Kidney (tissue), 13 donors: ENCODE measurements at regions not wholly inside any gene's neighbourhood (a gene's known extent, or its start where the extent isn't known, plus 50 kb on each side); places are given as distances from the start of the nearest gene placed in this dataset.

Experiments used
- DNase-seq, 5 donors: peaks; one replicate each; pipeline ENCODE4 v3.0.0-alpha.2; 2013 to 2020
- FAIRE-seq: peaks from 2 replicates; lab custom pipeline; 2012; peaks lifted over from hg19 to GRCh38; lab: Jason Lieb, UNC
- H3K27ac ChIP-seq, 2 donors: one replicate each; pipeline ENCODE4 v1.7.0; 2013; ENCODE audit warnings: low read depth in 2 of 2, low read length in 2 of 2, inconsistent platforms in 1 of 2
- H3K27me3 ChIP-seq: one replicate; pipeline ENCODE4 v1.7.1; 2013; ENCODE audit warnings: low read length, inconsistent platforms; ENCODE audit not compliant: control insufficient read depth, insufficient read depth
- H3K36me3 ChIP-seq, 3 donors: one replicate each; pipeline versions ENCODE4 v1.7.0 to v1.7.1; 2013; ENCODE audit warnings: low read length in 3 of 3, control low read depth in 1 of 3, inconsistent platforms in 1 of 3; ENCODE audit not compliant: insufficient read depth in 3 of 3, control insufficient read depth in 2 of 3
- H3K4me1 ChIP-seq, 3 donors: one replicate each; pipeline versions ENCODE4 v1.7.0 to v1.7.1; 2013; ENCODE audit warnings: low read length in 3 of 3, inconsistent platforms in 1 of 3, low read depth in 1 of 3; ENCODE audit not compliant: control insufficient read depth in 2 of 3, insufficient read depth in 2 of 3
- H3K4me3 ChIP-seq, 3 donors: one replicate each; pipeline versions ENCODE4 v1.7.0 to v1.8.1; 2013; ENCODE audit warnings: low read length in 3 of 3, control low read depth in 1 of 3, inconsistent platforms in 1 of 3
- H3K9ac ChIP-seq, 3 donors: one replicate each; pipeline versions ENCODE4 v1.7.0 to v1.7.1; 2013; ENCODE audit warnings: low read length in 3 of 3, control low read depth in 1 of 3, inconsistent platforms in 1 of 3
- H3K9me3 ChIP-seq, 3 donors: one replicate each; pipeline versions ENCODE4 v1.7.0 to v1.7.1; 2013; ENCODE audit warnings: low read length in 3 of 3, control low read depth in 1 of 3, inconsistent platforms in 1 of 3; ENCODE audit not compliant: control insufficient read depth in 2 of 3, insufficient read depth in 1 of 3
- intact Hi-C: fragments of 100-400 bp; cut with DNase I; formaldehyde crosslinking; loops from one replicate; pipeline ENCODE4 v1.11.1; 2022
- TF ChIP-seq, protein P1 (sequence below): IDR thresholded peaks from 3 replicates; pipeline ENCODE4 v1.5.1; 2012; ENCODE audit warnings: mild to moderate bottlenecking, moderate library complexity, borderline replicate concordance; ENCODE audit not compliant: insufficient read depth; ENCODE audit errors: extremely low read depth
- donor health status: control.
- donor health status: control.
- donor health status: control.
- donor health status: control.
- donor health status: control.
- donor health status: DM: yes; HTN: yes; CAD: no.
- donor health status: Normal renal cell carcinoma (clear cell type).

DNA sequence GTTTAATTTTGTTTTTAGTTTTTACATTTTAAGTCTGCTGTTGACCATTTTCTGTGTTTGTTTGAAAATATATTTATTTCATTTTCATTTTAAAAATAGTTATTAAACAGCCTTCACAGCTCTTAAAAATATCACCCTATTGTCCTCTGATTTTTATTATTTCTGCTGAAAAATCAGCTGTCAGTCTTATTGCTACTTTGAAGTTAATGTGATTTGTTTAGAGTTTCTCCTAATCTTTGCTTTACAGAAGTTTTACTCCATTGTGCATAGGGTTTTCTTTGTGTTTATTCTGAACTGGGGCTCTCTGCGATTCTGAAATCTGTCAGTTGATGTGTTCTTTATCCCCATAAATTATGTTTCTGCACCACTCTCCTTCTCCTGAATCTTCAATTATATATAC is 486.3 kb downstream of the SOX5 start:
- no peak for DNase-seq
- Histone ChIP-seq H3K9me3 (peaks cover 0 to 9% (median 0%) of the 10 kb centered on the region in 3 donors), H3K36me3 (no peaks in the 10 kb centered on the region), H3K27me3 (no peaks in the 10 kb centered on the region), H3K4me1 (no peaks in the 10 kb centered on the region), H3K4me3 (no peak overlapping the region), H3K27ac (no peak overlapping the region), H3K9ac (no peak overlapping the region)
- no peak for FAIRE-seq
- intact Hi-C loops = no loop called here
- TF ChIP-seq, protein P1, sequence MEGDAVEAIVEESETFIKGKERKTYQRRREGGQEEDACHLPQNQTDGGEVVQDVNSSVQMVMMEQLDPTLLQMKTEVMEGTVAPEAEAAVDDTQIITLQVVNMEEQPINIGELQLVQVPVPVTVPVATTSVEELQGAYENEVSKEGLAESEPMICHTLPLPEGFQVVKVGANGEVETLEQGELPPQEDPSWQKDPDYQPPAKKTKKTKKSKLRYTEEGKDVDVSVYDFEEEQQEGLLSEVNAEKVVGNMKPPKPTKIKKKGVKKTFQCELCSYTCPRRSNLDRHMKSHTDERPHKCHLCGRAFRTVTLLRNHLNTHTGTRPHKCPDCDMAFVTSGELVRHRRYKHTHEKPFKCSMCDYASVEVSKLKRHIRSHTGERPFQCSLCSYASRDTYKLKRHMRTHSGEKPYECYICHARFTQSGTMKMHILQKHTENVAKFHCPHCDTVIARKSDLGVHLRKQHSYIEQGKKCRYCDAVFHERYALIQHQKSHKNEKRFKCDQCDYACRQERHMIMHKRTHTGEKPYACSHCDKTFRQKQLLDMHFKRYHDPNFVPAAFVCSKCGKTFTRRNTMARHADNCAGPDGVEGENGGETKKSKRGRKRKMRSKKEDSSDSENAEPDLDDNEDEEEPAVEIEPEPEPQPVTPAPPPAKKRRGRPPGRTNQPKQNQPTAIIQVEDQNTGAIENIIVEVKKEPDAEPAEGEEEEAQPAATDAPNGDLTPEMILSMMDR = no peak

DNA sequence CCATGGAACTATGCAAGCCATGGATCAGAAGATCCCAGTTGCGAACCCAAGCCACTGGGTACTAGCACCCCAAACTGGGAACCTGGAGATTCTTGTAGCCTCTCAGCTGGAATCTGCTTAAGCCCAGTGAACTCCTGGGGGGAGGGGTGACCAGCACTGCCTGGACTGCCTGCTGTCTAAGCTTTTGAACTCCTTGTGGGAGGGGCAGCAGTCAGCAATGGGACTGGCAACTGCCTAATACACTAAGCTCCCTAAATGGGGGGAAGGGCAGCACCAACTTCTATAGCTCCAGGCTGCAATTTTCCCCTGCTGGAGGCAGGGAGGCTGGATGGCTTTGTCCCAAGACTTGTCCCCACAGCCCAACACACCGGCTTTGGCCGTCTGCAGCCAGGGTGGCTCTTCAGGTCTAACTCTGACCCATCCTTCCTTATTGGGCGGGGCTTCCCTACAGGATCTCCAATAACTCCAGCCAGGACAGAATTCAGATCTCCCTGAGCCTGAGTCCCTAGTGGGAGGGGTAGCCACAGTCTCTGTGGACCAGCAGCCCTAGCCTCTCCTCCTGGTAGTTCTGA is 485.1 kb downstream of the SOX5 start:
- H3K4me1 ChIP-seq = no peaks in the 10 kb centered on the region
- H3K27me3 ChIP-seq = no peaks in the 10 kb centered on the region
- TF ChIP-seq, protein P1 = no peak
- H3K4me3 ChIP-seq = no peak overlapping the region
- no peak overlapping the region for H3K27ac ChIP-seq
- intact Hi-C loops = no loop called here
- peak in 1 of 5 donors; percentile 16 for DNase-seq
- no peak overlapping the region for H3K9ac ChIP-seq
- no peak for FAIRE-seq
- peaks cover 0 to 9% (median 0%) of the 10 kb centered on the region in 3 donors for H3K9me3 ChIP-seq
- no peaks in the 10 kb centered on the region for H3K36me3 ChIP-seq

DNA sequence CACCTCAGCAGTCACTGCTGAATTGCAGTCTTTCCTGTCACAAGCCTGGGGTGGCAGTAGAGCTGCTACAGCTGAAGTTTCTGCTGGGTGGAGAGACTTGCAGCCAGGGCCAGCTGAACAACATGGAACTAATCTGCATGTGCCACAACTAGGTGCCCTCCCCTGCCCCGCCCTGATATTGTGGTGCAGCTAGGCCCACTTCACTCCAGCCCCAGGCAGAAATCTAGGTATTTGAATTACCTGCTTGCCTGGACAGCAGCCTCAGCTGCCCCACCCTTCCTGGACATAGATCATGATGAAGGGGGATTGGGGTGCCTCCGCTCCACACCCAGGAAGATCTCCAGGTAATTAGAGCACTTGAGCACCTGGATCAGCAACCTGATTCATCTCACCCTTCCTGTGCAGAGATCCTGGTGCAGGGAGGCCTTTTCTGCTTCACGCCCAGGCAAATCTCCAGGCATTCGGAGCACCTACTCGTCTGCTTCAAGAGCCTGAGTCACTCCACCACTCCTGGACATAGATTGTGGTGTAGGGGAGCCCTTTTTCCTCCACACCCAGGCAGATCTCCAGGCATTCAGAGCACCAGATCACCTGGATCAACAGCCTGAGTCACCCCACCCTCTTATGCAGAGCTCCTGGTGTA is 477.0 kb downstream of the SOX5 start:
- H3K27ac ChIP-seq = no peak overlapping the region
- peaks cover 0 to 3% (median 0%) of the 10 kb centered on the region in 3 donors for H3K9me3 ChIP-seq
- H3K36me3 ChIP-seq = no peaks in the 10 kb centered on the region
- intact Hi-C loops = no loop called here
- no peak for FAIRE-seq
- TF ChIP-seq, protein P1 = no peak
- H3K9ac ChIP-seq = no peak overlapping the region
- H3K4me3 ChIP-seq = no peak overlapping the region
- no peaks in the 10 kb centered on the region for H3K27me3 ChIP-seq
- no peak for DNase-seq
- H3K4me1 ChIP-seq = no peaks in the 10 kb centered on the region
